ENCODE measurements at regions not wholly inside any gene's neighbourhood (a gene's known extent, or its start where the extent isn't known, plus 50 kb on each side); places are given as distances from the start of the nearest gene placed in this dataset.
A peak's percentile ranks its signal among the peaks of the same experiment; 100 is the strongest.

DNA sequence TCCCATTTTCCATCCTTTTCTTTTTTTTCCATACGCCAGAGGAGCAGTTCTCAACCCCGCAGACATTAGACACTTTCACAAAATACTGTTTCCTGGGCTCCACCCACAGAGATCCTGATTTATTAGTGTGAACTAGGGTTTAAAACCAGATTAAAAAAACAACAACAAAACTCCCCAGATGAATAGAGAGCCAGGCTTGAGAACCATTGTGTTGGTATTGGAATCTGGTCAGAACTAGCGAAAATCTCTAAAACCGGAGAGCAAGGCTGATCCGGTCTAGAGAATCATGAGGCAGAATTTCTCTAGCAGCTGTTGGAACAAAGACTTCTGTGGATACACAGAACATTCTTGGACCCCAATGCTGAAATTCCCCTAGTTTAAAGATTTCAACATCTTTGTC, 173.0 kb downstream of the PCSK1 start (continued):
- TF ChIP-seq, protein P1, sequence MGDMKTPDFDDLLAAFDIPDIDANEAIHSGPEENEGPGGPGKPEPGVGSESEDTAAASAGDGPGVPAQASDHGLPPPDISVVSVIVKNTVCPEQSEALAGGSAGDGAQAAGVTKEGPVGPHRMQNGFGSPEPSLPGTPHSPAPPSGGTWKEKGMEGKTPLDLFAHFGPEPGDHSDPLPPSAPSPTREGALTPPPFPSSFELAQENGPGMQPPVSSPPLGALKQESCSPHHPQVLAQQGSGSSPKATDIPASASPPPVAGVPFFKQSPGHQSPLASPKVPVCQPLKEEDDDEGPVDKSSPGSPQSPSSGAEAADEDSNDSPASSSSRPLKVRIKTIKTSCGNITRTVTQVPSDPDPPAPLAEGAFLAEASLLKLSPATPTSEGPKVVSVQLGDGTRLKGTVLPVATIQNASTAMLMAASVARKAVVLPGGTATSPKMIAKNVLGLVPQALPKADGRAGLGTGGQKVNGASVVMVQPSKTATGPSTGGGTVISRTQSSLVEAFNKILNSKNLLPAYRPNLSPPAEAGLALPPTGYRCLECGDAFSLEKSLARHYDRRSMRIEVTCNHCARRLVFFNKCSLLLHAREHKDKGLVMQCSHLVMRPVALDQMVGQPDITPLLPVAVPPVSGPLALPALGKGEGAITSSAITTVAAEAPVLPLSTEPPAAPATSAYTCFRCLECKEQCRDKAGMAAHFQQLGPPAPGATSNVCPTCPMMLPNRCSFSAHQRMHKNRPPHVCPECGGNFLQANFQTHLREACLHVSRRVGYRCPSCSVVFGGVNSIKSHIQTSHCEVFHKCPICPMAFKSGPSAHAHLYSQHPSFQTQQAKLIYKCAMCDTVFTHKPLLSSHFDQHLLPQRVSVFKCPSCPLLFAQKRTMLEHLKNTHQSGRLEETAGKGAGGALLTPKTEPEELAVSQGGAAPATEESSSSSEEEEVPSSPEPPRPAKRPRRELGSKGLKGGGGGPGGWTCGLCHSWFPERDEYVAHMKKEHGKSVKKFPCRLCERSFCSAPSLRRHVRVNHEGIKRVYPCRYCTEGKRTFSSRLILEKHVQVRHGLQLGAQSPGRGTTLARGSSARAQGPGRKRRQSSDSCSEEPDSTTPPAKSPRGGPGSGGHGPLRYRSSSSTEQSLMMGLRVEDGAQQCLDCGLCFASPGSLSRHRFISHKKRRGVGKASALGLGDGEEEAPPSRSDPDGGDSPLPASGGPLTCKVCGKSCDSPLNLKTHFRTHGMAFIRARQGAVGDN (IDR thresholded peaks at IDR 0.05) = no peak
- TF ChIP-seq HDAC6 (IDR thresholded peaks at IDR 0.05; ENCODE audit: unreplicated experiment) (no peak), FOXK2 (IDR thresholded peaks at IDR 0.05) (no peak), GABPA (IDR thresholded peaks at IDR 0.05; ENCODE audit: low read depth) (no peak), CHD1 (IDR thresholded peaks at IDR 0.05; ENCODE audit: low read depth, low read length) (no peak), KDM1A (IDR thresholded peaks at IDR 0.05; ENCODE audit: borderline replicate concordance) (no peak)

DNA sequence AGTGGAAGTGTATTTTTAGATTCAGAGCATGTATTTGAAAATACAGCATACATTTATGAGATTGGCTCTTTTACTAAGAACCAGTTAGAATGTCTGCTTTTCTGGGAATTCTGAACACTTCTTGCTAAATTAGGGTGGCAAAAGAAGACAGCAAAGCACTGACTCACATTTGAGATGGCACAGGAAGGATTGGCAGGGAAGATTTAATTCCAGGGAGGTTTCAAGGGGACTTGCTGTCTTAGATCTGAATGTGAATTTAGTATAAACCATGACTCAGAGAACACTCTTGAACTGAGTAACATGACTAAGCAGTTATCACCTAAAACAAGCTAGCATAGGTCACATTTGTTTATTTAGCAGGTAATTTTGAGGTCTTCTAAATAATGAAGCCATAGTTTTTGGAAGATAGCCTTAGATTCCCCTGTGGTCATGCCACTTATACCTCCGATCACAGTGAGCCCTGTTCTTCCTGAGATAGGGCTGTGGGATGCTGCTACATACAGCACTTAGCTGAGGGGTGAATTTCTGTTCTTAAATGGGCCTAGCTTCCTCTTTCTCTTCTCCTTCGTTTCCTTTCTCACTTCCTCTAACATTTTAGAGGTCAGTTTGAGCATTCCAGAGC, 173.8 kb downstream of the PCSK1 start:
- no peak overlapping the region for H3K27ac ChIP-seq (ENCODE audit: control insufficient read depth, insufficient read depth)
- H3K79me2 ChIP-seq (ENCODE audit: control insufficient read depth, insufficient read depth, low read length) = no peaks in the 10 kb centered on the region
- in situ Hi-C loops (cut with MboI) = no loop called here
- H3K36me3 ChIP-seq (ENCODE audit: control insufficient read depth in 2 of 2, insufficient read depth in 2 of 2, low read length in 1 of 2) = no peaks in the 10 kb centered on the region
- no TSS peak for BruUV-seq (replicated peaks)
- H3K4me1 ChIP-seq (ENCODE audit: control insufficient read depth, insufficient read depth, low read length) = no peaks in the 10 kb centered on the region; the same call in none of the 2 replicates
- H3K9ac ChIP-seq (ENCODE audit: control insufficient read depth, insufficient read depth, low read length) = no peak overlapping the region
- H3K4me3 ChIP-seq = no peak overlapping the region
- peak; percentile 8 for DNase-seq (ENCODE audit: low read depth, low spot score)
- ChIA-PET CTCF (interaction anchor here (1.1 to 1.3 kb wide), 3 partner anchors 9 to 400 kb away, joined by 3 read pairs; no protein-coding TSS in a partner anchor), RAD21 (ENCODE audit: unreplicated experiment) (no interaction called here), SMC1A (ENCODE audit: uncharacterized antibody, unreplicated experiment) (interaction anchor here (1.0 kb wide), 1 partner anchor 69 kb away, joined by 4 read pairs; no protein-coding TSS in a partner anchor), POLR2A (no interaction called here)
- no peak overlapping the region; the same call in 1 of the 2 replicates for H3K4me2 ChIP-seq (ENCODE audit: control insufficient read depth, insufficient read depth)
- peak; percentile 75 for FAIRE-seq
- ATAC-seq = peak; percentile 69
- no peak overlapping the region for H2AFZ ChIP-seq (ENCODE audit: control insufficient read depth, low read depth, low read length)
- peaks cover 2% of the 10 kb centered on the region; the same call in 2 of the 3 replicates for H3K9me3 ChIP-seq (replicated peaks; ENCODE audit: control insufficient read depth, insufficient read depth, low read length)
- TF ChIP-seq SPI1 (IDR thresholded peaks at IDR 0.05; ENCODE audit: borderline replicate concordance, insufficient read depth, low read depth, low read length) (peak; percentile 48; the same call in 1 of the 2 replicates), ETV6 (conservative IDR thresholded peaks at IDR 0.05 in 1 of 2, IDR thresholded peaks at IDR 0.05 in 1 of 2; ENCODE audit: borderline replicate concordance in 1 of 2, low read depth in 1 of 2) (no peak), POU2F2 (IDR thresholded peaks at IDR 0.05; ENCODE audit: borderline replicate concordance, low read depth, low read length) (no peak), SRF (IDR thresholded peaks at IDR 0.05; ENCODE audit: low read depth in 2 of 2, low read length in 2 of 2) (0 out of 4 replicates have a peak, but pooled peaks of 1 of the 2 experiments have one; percentile 11), BACH1 (IDR thresholded peaks at IDR 0.05; ENCODE audit: borderline replicate concordance) (peak; percentile 82; the same call in 1 of the 2 replicates)
- H4K20me1 ChIP-seq (ENCODE audit: control insufficient read depth, insufficient read depth) = no peaks in the 10 kb centered on the region
- 18% methylated on average over 2 of the region's 2 CpGs for WGBS (ENCODE audit: insufficient coverage, insufficient replicate concordance, low lambda C conversion rate, missing lambda C conversion rate)
- intact Hi-C loops (cut with micrococcal nuclease; ENCODE audit: unreplicated experiment) = no loop called here
- no peaks in the 10 kb centered on the region for H3K27me3 ChIP-seq (replicated peaks in 1 of 2; ENCODE audit: control insufficient read depth in 2 of 2, insufficient read depth in 2 of 2, low read length in 1 of 2)
